GM10266 (cell line): ENCODE measurements at regions not wholly inside any gene's neighbourhood (a gene's known extent, or its start where the extent isn't known, plus 50 kb on each side); places are given as distances from the start of the nearest gene placed in this dataset.

Experiments
- DNase-seq: peaks from one replicate; pipeline ENCODE4 v3.0.0; 2012; ENCODE audit errors: extremely low spot score
- CTCF ChIP-seq: IDR thresholded peaks from 2 replicates; pipeline ENCODE4 v1.5.1; 2012; ENCODE audit warnings: mild to moderate bottlenecking, low read depth; ENCODE audit not compliant: control insufficient read depth, insufficient read depth; ENCODE audit errors: missing control alignments

DNA sequence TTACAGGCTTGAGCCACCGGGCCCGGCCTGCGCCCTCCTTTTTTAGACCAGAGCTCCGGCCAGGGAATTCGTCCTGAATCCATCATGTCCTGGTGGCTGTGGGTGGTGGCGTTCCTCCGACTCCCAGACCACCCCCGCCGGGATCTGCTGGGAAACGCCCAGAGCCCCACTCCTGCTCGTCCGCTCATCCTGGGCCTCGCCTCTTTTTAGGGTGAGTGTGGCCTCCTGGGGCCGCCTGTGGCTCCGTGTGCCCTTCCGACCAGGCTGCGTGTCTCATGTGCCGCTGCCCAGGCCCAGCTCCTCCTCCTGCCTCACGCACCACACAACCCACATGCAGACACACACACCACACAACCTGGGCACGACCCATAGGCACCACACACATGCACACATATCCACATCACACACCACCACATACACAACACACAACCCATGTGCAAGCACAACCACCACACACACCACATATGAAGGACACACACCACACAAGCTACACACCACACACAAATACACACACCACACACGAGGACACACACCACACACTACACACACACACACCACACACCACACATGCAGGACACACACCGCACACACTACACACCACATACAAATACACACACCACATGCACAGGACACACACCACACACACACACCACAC, 946.2 kb downstream of the BRD1 start:
- DNase-seq = no peak
- TF ChIP-seq CTCF = no peak

DNA sequence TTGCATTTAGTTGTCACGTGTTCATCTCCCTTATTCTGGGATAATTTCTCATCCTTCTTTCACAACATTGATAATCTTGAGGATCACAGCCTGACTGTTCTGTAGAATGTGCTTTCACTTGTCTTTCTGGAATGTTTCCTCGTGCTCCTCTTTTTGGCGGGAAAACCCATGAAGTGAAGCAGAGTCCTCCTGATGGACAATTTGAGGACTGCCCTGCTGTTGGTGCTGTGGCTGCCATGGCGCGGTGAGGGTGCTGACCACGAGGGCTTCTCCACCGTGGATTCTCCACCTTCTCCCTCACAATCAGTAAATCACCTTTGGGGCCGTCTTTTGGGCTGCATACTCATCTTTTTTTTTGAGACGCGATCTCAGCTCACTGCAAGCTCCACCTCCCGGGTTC, 946.9 kb downstream of the BRD1 start:
- no peak for DNase-seq
- no peak for TF ChIP-seq CTCF

DNA sequence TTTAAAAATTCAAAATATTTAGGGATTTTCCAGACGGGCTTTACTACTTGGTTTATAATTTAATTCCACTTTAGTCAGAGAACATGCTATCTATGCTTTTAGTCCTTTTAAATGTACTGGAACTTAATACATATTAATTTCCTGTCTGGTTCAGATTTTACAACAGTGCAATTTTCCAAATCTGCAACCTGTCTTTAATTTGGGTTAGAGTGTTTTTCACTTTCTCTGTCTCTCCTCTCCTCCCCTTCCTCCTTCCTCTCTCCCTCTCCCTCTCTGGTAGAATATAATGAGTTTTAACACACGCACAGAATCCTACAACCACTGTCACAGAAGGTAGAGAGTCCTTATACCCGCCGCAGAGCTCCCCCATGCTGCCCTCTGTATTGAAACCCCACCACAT, 950.7 kb downstream of the BRD1 start:
- no peak for DNase-seq
- no peak for TF ChIP-seq CTCF

- TF ChIP-seq CTCF = no peak
- no peak for DNase-seq
Measured at GRCh38 chr22:48874956-48875355, 952.7 kb downstream of the BRD1 start.

GRCh38 chr22:48873191-48873520, 954.5 kb downstream of the BRD1 start:
- no peak for DNase-seq
- TF ChIP-seq CTCF = no peak

DNA sequence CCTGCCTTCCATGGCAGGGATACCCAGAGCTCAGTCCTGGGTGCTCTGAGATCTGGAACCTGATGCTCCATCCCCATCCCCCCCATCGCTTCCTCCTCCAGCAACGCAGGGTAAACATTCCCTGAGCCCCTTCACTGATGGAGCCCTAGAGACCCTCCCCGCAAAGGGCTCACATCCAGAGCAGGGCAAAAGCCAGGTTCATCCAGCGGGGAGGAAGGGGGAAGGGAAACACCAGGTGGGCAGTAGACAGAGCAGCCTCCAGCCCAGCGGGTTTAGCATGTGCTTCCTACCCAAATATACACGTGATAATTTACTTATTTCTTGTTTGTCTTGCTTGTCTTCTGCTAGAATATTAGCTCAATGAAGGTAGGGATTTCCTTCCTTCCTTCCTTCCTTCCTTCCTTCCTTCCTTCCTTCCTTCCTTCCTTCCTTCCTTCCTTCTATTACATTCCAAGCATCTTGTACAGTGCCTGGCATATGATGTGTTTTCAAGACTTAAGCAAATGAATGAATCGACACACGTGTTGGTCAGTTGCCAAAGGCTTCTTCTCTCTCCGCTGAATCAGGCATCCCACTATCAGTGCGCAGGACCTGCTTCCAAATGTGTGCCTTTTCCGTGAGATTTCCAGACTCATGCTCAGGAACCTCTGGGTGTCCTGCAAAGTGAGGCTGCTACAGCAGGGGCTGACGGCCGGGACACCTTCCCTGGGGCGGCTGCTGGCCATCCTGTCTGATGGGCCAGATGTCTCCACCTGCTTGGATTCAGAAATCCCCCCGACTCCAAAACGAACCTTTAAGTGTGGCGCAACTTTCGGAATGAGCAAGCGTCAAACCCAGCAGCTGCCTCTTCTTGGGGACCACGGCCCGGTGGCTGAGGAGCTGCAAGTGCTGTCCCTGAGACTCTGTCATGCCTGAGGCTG, 955.1 kb downstream of the BRD1 start:
- no peak for DNase-seq
- TF ChIP-seq CTCF = no peak
